ENCODE measurements at regions not wholly inside any gene's neighbourhood (a gene's known extent, or its start where the extent isn't known, plus 50 kb on each side); places are given as distances from the start of the nearest gene placed in this dataset.
A peak's percentile ranks its signal among the peaks of the same experiment; 100 is the strongest.

GRCh38 chr6:84556541-84557335 is 207.7 kb downstream of the TBX18 start:
- DNase-seq, result no peak
- Histone ChIP-seq H3K27me3 (ENCODE audit: low read depth) (no peaks in the 10 kb centered on the region), H3K4me1 (no peaks in the 10 kb centered on the region), H3K4me3 (no peak overlapping the region), H3K36me3 (no peaks in the 10 kb centered on the region), H3K27ac (no peak overlapping the region), H3K9me3 (no peaks in the 10 kb centered on the region)
- TF ChIP-seq, protein P1, sequence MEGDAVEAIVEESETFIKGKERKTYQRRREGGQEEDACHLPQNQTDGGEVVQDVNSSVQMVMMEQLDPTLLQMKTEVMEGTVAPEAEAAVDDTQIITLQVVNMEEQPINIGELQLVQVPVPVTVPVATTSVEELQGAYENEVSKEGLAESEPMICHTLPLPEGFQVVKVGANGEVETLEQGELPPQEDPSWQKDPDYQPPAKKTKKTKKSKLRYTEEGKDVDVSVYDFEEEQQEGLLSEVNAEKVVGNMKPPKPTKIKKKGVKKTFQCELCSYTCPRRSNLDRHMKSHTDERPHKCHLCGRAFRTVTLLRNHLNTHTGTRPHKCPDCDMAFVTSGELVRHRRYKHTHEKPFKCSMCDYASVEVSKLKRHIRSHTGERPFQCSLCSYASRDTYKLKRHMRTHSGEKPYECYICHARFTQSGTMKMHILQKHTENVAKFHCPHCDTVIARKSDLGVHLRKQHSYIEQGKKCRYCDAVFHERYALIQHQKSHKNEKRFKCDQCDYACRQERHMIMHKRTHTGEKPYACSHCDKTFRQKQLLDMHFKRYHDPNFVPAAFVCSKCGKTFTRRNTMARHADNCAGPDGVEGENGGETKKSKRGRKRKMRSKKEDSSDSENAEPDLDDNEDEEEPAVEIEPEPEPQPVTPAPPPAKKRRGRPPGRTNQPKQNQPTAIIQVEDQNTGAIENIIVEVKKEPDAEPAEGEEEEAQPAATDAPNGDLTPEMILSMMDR (IDR thresholded peaks at IDR 0.05), result no peak
- ATAC-seq, result no peak
- intact Hi-C loops (cut with DNase I), result no loop called here

GRCh38 chr6:84554706-84555105 is 209.7 kb downstream of the TBX18 start:
- Histone ChIP-seq H3K4me1 (no peaks in the 10 kb centered on the region), H3K9me3 (no peaks in the 10 kb centered on the region), H3K36me3 (no peaks in the 10 kb centered on the region), H3K27ac (no peak overlapping the region), H3K4me3 (no peak overlapping the region), H3K27me3 (ENCODE audit: low read depth) (no peaks in the 10 kb centered on the region)
- intact Hi-C loops (cut with DNase I), result no loop called here
- TF ChIP-seq, protein P1 (IDR thresholded peaks at IDR 0.05), result no peak
- ATAC-seq (no peak), DNase-seq (no peak)

DNA sequence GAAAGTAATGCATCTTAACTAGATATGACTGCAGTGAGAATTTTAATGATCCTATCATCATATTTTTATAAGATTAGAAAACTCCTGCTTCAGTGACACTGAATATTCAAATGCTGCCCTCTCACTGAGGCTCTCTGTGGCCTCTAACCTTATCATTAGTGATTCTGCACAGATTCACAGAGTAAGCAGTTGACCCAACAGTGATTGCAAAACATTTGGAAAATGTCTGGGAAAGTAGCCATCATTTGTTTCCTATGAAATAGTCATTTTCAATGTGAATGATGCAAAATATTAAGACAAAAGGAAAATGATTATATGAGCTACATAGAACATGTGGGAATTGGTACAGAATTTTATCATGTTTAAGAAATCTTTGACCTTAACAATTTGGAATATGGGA is 210.3 kb downstream of the TBX18 start:
- no peaks in the 10 kb centered on the region for H3K27me3 ChIP-seq (ENCODE audit: low read depth)
- no peaks in the 10 kb centered on the region for H3K4me1 ChIP-seq
- no peak overlapping the region for H3K4me3 ChIP-seq
- H3K27ac ChIP-seq, result no peak overlapping the region
- no peaks in the 10 kb centered on the region for H3K36me3 ChIP-seq
- H3K9me3 ChIP-seq, result no peaks in the 10 kb centered on the region
- intact Hi-C loops (cut with DNase I), result no loop called here
- TF ChIP-seq, protein P1 (IDR thresholded peaks at IDR 0.05), result no peak
- DNase-seq (no peak), ATAC-seq (no peak)

DNA sequence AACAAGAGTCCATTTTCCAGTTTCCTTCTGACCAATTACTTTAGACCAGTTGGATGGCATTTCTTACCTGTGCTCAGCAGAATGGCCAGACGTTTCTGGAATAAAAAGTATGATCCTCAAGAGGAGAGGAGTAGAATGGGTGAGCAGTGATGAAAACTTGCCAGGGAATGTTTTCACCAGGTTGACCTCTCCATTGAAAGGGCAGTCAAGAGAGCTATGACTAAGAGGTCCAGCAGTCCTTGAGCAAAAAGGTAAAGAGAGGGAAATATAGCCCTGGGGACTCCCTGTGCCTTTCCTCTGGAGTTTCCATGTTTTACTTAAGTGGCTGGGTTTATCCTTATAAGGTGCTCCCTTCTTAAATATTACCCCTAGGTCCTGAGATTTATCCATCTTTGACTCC is 210.9 kb downstream of the TBX18 start:
- Histone ChIP-seq H3K4me1 (no peaks in the 10 kb centered on the region), H3K4me3 (no peak overlapping the region), H3K27me3 (ENCODE audit: low read depth) (no peaks in the 10 kb centered on the region), H3K36me3 (no peaks in the 10 kb centered on the region), H3K27ac (no peak overlapping the region), H3K9me3 (no peaks in the 10 kb centered on the region)
- DNase-seq (no peak), ATAC-seq (peak in 1 of 2 donors; percentile 54)
- TF ChIP-seq, protein P1 (IDR thresholded peaks at IDR 0.05), result no peak
- intact Hi-C loops (cut with DNase I), result no loop called here

DNA sequence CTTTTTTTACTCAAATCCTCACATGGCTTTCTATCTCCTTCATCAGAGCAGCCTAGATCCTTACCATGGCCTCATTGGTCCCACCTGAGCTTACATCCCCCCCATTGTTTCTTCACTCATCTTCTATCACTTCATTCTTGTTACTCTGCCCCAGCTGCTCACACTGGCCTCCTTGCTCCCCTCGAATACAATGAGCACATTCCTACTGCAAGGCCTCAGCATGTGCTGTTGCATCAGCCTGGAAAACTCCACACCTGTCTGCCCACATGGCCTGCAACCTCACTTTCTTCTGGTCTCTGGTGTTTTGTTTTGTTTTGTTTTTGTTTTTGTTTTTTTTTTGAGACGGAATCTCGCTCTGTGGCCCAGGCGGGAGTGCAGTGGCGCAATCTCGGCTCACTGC is 212.6 kb downstream of the TBX18 start:
- intact Hi-C loops (cut with DNase I), result no loop called here
- ATAC-seq (no peak), DNase-seq (no peak)
- H3K9me3 ChIP-seq, result no peaks in the 10 kb centered on the region
- no peaks in the 10 kb centered on the region for H3K27me3 ChIP-seq (ENCODE audit: low read depth)
- no peak overlapping the region for H3K27ac ChIP-seq
- TF ChIP-seq, protein P1 (IDR thresholded peaks at IDR 0.05), result no peak
- no peak overlapping the region for H3K4me3 ChIP-seq
- no peaks in the 10 kb centered on the region for H3K36me3 ChIP-seq
- no peaks in the 10 kb centered on the region for H3K4me1 ChIP-seq
